Stimulated activated CD8-positive, alpha-beta memory T cell treated with anti-CD3 and anti-CD28 coated beads, Interleukin-2, amount 100 ng/mL, for 48 hours (primary cell): ENCODE measurements at regions not wholly inside any gene's neighbourhood (a gene's known extent, or its start where the extent isn't known, plus 50 kb on each side); places are given as distances from the start of the nearest gene placed in this dataset.
"Not testable (repeated sequence)": the region's sequence is repeated elsewhere in the genome, so short reads cannot be mapped to it uniquely, and the experiment has no call there.

Source experiments
- DNase-seq, 2 donors: peaks; one replicate each; pipeline ENCODE4 v3.0.0-alpha.2; 2020; ENCODE audit warnings: low read depth in 2 of 2

DNA sequence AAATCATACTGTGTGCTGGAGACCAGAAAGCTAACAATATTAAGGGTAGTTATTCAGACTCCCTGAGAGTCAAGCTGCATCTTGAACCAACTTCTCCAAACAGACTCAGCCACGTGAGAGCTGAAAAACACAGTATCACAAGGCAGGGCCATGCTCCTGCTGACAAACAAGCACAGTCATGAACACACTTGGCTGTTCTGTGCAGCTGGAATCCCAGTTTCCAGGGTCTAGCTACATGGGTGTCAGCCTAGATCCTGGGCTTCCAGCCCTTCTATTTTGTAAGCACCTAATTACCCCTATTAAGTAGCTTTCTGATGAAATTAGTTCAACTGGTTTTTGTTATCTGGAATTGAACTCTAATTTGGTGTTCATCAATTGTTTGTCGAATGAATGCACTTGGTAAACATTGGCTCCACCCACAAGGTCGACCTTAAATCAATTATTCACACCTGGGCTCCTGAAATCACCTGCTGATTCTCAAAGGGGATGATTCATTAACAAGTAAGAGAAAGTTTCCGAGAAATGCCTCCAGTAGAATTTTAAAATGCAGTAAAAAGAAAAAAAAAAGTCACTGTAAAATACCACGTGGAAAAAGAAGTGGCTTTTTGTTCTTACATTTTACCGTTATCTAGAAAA, 179.3 kb downstream of the ZC3H11B start:
- DNase-seq = no peak

DNA sequence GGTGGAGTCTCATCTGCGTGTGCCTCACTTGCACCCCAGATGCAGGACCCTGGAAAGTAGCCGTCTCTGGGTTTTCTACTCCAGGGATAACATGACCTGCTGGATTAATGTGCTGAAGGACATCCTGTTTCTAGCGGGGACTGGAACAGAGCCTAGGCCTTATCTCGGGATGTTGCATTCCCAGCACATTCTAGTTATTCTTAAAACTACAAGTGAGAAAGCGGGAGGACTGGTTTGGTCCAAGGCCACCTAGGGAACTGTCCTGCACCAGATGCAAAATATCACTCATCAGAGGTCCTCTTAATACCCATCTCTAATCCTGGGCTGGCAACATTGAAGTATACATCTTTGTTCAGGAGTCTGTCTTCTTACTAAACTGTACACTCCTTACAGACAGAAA, 179.9 kb downstream of the ZC3H11B start:
- DNase-seq = no peak

- DNase-seq = no peak
Observed at GRCh38 chr1:219432191-219432606, 180.7 kb downstream of the ZC3H11B start.

GRCh38 chr1:219430419-219430818, 182.5 kb downstream of the ZC3H11B start:
- no peak for DNase-seq

DNA sequence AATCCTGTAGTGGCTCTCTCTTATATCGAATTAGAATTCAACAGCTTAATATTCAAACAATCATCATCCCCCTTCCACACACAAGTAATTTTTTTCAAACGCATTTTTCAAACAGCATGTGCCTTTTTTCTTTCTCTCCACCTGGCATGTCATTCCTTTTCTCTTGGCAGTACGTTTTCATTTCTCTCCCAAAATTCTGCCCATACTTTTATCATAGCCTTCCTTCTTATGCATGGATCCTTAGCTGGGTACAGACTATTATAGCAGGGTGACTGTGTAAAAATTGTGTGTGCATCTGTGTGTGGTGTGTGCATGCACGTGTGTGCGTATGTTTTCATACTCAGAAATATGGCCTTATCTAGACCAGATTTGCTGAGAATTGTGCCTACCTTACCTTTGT, 184.3 kb downstream of the ZC3H11B start:
- DNase-seq = no peak

GRCh38 chr1:219427989-219428388, 184.9 kb downstream of the ZC3H11B start:
- DNase-seq = no peak

DNA sequence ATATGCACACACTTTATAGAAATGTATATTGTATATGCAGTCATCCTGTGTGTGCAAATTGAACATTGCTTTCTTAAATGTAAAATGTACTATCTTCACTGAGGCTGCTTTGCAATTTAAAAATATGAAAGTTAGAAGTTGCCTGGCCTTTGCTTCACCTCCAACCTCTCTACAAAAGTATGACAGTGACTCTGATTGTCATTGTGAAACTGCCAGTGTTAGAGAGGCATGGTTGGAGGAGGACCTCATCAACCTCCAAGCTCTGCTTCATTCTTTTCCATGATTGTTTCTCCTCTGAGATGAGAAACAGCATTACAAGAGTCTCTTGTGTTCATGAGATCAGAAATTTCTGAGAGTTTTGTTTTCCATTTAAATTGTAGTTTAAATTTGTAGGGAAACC, 185.5 kb downstream of the ZC3H11B start:
- no peak for DNase-seq

DNA sequence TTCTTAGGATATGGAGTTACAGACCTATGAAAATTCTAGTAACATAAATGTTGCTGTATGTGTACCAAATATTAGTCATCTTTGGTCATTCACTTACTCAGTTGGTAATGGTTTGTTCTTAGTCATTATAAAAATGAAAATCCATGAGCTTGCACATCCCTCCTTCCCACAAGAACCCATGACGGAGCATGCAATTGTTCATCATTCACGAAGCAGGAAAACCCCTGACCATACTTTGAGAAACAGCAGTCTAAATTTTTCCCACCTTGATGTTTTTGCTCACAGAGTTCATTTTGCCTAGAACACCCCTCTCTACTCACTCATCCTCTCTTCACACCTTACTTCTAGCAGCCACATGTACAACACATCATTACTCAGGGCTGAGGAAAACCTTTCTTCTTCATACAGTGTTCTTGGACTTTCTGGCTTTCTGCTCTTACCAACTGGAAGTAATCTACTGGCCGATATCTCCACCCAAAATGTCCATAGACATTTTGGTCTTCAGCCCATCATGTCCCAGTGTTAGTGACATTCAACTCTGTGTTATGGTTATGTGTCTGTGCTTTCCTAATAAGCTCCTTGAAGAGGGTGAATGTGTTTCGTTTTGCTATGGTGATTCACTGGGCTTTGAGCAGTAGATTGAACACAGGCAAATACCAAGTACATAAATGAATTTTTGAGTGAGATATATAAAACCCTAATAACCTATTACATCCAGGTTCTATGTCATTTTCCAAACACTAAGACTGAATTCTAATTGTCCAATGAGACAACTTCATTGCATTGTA, 189.9 kb downstream of the ZC3H11B start:
- DNase-seq = no peak

DNA sequence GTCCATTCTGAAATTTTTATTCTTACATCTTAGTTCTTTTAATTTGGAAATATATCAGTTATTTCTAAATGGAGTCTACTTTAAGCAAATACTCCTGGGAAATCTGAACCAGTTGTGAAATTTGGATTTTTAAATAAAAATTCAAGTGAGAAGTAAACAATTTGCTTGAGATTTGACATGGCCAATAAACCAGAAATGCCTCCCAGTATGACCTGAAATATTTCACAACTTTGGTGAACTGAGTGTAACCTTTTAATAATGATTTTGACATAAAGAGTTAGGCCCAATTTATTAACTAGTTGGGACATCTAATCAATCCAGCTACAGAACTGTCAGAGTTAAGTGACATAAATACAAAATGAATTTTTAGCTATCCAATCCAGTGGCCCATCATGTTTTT, 192.0 kb downstream of the ZC3H11B start:
- DNase-seq = no peak

- DNase-seq = no peak
Observed at GRCh38 chr1:219419860-219420259, 193.0 kb downstream of the ZC3H11B start.

DNA sequence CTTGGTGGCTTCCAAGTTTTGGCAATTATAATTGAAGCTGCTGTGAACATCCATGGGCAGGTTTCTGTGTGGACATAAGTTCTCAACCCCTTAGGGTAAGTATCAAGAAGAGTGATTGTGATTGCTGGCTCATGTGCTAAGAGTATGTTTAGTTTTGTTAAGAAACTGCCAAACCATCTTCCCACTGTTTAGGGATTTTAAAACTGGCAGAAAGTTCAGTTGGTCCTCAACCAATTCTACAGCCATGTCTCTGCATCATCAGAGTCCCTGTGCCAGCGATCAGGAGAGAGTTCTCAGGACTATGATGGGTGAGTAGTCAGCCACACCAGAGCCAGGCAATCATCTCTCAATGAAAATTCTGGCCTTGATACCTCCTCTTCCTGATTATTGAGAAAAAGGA, 193.8 kb downstream of the ZC3H11B start:
- no peak for DNase-seq

DNA sequence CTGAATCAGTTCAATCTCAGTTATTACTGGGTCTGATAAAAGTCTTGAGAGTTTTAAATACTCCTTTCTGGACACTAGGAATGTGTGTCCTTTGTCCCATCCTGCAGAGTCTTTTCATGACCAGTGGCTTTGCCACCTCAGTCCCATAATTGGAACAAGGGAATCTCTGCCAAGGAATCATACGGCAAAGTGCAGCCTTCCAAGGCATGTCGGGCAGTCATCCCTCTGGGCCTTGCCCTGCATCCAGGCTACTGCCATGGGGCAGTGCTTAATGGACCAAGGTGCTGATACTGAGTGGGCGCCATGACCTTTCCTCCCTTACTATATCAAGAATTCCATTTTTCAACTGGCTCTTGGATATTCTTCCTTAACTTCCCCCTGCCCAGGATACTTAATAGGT, 195.3 kb downstream of the ZC3H11B start:
- no peak for DNase-seq

DNA sequence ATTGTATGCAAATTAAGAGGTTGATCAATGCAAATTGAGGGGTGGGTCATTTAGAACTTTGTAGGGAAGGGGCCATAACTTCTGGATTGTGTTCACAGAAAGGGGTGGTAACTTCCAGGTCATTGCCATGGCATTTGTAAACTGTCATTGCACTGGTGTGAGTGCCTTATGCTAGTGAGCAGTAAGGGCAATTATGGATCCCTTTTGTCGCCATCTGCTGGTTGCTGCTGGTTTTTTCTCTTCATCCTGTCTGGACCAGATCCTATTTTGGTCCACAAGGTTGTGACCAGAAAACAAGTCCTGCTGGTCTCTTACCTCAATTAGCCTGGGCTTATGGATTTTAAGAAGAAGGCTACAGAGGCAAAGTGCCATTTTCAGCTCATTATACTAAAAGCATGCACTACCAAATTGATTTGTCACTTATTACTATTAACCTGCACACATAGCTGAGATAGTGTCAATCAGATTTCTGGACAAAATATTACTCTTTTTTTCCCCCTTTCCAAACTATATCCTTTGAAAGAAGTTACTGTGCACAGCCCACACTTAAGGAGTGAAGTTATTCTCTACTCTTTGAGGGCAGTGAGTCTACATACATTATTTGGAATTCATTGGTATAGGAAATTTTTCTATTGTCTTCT, 196.2 kb downstream of the ZC3H11B start:
- DNase-seq = peak; percentile 24 to 50

GRCh38 chr1:219415915-219416314, 197.0 kb downstream of the ZC3H11B start:
- DNase-seq = no peak

GRCh38 chr1:219415433-219415832, 197.5 kb downstream of the ZC3H11B start:
- no peak for DNase-seq

GRCh38 chr1:219414250-219414649, 198.7 kb downstream of the ZC3H11B start:
- DNase-seq = no peak

DNA sequence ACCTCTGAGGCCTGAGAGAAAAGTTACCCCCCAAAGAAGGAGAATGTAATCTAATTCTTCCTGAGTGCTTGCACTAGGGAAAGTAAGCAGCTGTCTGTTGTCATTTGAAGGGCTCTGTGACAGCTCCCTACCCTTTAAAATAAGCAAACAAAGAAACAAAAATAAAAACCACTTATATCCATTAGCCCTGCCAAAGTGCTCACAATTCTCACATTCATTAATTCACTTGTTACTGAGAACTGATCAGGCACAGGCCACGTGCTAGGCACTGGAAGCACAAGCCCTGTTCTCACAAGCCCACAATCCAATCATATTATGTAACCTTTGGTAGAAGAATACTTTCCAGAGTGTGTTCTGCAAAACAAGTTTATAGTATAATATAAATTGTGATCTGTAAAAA, 199.4 kb downstream of the ZC3H11B start:
- DNase-seq = no peak

GRCh38 chr1:219412772-219413171, 200.1 kb downstream of the ZC3H11B start:
- DNase-seq = no peak

GRCh38 chr1:219410721-219411120, 202.2 kb downstream of the ZC3H11B start:
- not testable (repeated sequence) for DNase-seq

GRCh38 chr1:219405531-219406331, 207.2 kb downstream of the ZC3H11B start:
- no peak for DNase-seq

DNA sequence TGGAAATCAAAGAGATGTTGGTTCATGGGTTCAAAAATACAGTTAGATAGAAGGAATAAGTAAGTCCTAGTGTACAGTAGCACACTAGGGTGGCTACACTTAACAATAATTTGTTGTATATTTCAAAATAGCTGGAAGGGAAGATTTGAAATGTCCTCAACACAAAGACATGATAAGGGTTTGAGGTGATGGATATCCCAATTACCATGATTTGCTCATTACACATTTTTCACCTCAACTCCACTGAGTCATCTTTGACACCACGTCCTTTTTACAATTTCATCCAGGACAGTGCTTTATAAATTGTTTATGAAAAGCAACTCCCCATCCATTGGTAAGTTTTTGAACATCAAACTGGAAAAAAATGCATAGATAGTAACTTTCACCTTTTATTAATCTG, 208.3 kb downstream of the ZC3H11B start:
- DNase-seq = no peak

DNA sequence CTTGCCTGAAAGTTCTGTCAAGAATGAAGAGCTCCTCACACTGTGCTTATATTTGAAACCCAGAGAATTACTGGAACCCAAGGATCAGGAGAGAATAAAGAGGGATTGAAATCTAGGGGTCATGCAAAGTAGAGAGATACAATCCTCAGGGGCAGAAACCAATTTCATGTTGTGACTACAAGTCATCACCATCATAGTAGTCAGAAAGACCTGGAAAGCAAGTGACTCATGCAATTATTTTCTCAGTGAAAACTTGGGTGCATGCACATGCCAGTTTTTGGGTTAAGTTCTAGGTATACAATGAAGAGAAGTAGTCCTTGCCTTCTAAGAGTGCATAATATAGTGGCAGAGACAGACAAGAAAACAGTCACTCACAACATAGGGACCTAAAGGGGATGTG, 210.0 kb downstream of the ZC3H11B start:
- no peak for DNase-seq
